IMR-90 (cell line): ENCODE measurements at regions not wholly inside any gene's neighbourhood (a gene's known extent, or its start where the extent isn't known, plus 50 kb on each side); places are given as distances from the start of the nearest gene placed in this dataset.

Experiments
- ATAC-seq: fragments of 200-7000 bp; cut with Tn5 transposase; 2 replicates; pipeline ENCODE4 v1.9.1; 2020; ENCODE audit warnings: low read depth, mild to moderate bottlenecking, moderate library complexity
- BruUV-seq: library from RNA; stranded (reverse); fragments of 400-500 nt; replicated peaks from 2 replicates; lab custom pipeline; 2021; lab: Mats Ljungman, UMichigan
- CTCF ChIA-PET: fragments of 300-600 bp; formaldehyde crosslinking; extraction: SDS; loops from one replicate; lab custom pipeline; 2021; ENCODE audit warnings: antibody characterized with exemption; lab: Yijun Ruan, JAX
- POLR2A ChIA-PET: fragments of 300-600 bp; sonication (Branson Sonifier 250); formaldehyde crosslinking; loops from one replicate; lab custom pipeline; 2022; ENCODE audit warnings: antibody characterized with exemption; ENCODE audit not compliant: unreplicated experiment; lab: Charles Lee
- DNase-seq: peaks from one replicate; pipeline ENCODE4 v3.0.0; 2013
- H2AFZ ChIP-seq: replicated peaks from 2 replicates; pipeline ENCODE3; 2013; ENCODE audit warnings: low read length, mild to moderate bottlenecking; ENCODE audit not compliant: poor library complexity
- H2AK5ac ChIP-seq: 2 replicates; pipeline ENCODE4 v1.6.1; 2013; ENCODE audit warnings: low read depth, low read length, inconsistent platforms
- H2AK9ac ChIP-seq: replicated peaks from 2 replicates; pipeline ENCODE3; 2013; ENCODE audit warnings: mild to moderate bottlenecking, low read depth, low read length, moderate library complexity; ENCODE audit not compliant: poor library complexity
- H2BK120ac ChIP-seq: 2 replicates; pipeline ENCODE4 v1.6.1; 2013; ENCODE audit warnings: low read depth, low read length, inconsistent platforms
- H2BK15ac ChIP-seq: 3 replicates; pipeline ENCODE4 v1.6.1; 2013; ENCODE audit warnings: low read depth, low read length, inconsistent platforms
- H2BK20ac ChIP-seq: 2 replicates; pipeline ENCODE4 v1.6.1; 2013; ENCODE audit warnings: low read depth, mild to moderate bottlenecking, inconsistent platforms, low read length, moderate library complexity
- H2BK5ac ChIP-seq: 2 replicates; pipeline ENCODE4 v1.6.1; 2013; ENCODE audit warnings: mild to moderate bottlenecking, low read depth, low read length, inconsistent platforms; ENCODE audit not compliant: poor library complexity, severe bottlenecking
- H3K14ac ChIP-seq: replicated peaks from 2 replicates; pipeline ENCODE4 v1.6.1; 2013; ENCODE audit warnings: low read depth, low read length, inconsistent platforms
- H3K18ac ChIP-seq: 2 replicates; pipeline ENCODE4 v1.6.1; 2013; ENCODE audit warnings: low read depth, low read length, control low read depth
- H3K23ac ChIP-seq: 2 replicates; pipeline ENCODE4 v1.6.1; 2013; ENCODE audit warnings: low read depth, low read length, inconsistent platforms
- H3K27ac ChIP-seq: 2 replicates; pipeline ENCODE4 v1.5.1; 2013; ENCODE audit warnings: mild to moderate bottlenecking, control low read depth, low read length; ENCODE audit not compliant: insufficient read depth
- H3K27me3 ChIP-seq: 2 replicates; pipeline ENCODE4 v1.6.1; 2013; ENCODE audit warnings: low read length; ENCODE audit not compliant: control insufficient read depth, insufficient read depth
- H3K36me3 ChIP-seq: 2 replicates; pipeline ENCODE4 v1.6.1; 2013; ENCODE audit warnings: low read length, mixed read lengths; ENCODE audit not compliant: control insufficient read depth, insufficient read depth
- H3K4ac ChIP-seq: 2 replicates; pipeline ENCODE4 v1.6.1; 2013; ENCODE audit warnings: low read depth, low read length, inconsistent platforms
- H3K4me1 ChIP-seq: 2 replicates; pipeline ENCODE4 v1.6.1; 2013; ENCODE audit warnings: low read length, mixed read lengths; ENCODE audit not compliant: control insufficient read depth, insufficient read depth
- H3K4me2 ChIP-seq: 2 replicates; pipeline ENCODE4 v1.6.1; 2013; ENCODE audit warnings: low read depth, mild to moderate bottlenecking, control low read depth, low read length, moderate library complexity
- H3K4me3 ChIP-seq: 2 replicates; pipeline ENCODE4 v1.5.1; 2013; ENCODE audit warnings: low read depth, mild to moderate bottlenecking, control low read depth, low read length, moderate library complexity; ENCODE audit not compliant: insufficient read depth
- H3K56ac ChIP-seq: 2 replicates; pipeline ENCODE4 v1.6.1; 2013; ENCODE audit warnings: low read length, inconsistent platforms; ENCODE audit not compliant: insufficient read depth; ENCODE audit errors: extremely low read depth
- H3K79me1 ChIP-seq, 2 experiments: 2 replicates each; pipeline ENCODE4 v1.6.1; 2013; ENCODE audit warnings: low read length in 2 of 2, inconsistent platforms in 1 of 2, low read depth in 1 of 2
- H3K9ac ChIP-seq: 2 replicates; pipeline ENCODE4 v1.6.1; 2013; ENCODE audit warnings: low read depth, low read length, control low read depth
- H3K9me1 ChIP-seq: 2 replicates; pipeline ENCODE4 v1.6.1; 2013; ENCODE audit warnings: low read length, inconsistent platforms; ENCODE audit not compliant: insufficient read depth
- H3K9me3 ChIP-seq: 2 replicates; pipeline ENCODE4 v1.6.1; 2013; ENCODE audit warnings: low read length; ENCODE audit not compliant: control insufficient read depth, insufficient read depth
- H4K20me1 ChIP-seq: 2 replicates; pipeline ENCODE4 v1.6.1; 2013; ENCODE audit warnings: low read length, inconsistent platforms; ENCODE audit not compliant: insufficient read depth
- H4K5ac ChIP-seq: 2 replicates; pipeline ENCODE4 v1.6.1; 2013; ENCODE audit warnings: mild to moderate bottlenecking, low read depth, low read length, control low read depth
- H4K8ac ChIP-seq, 2 experiments: 2 replicates each; pipeline ENCODE4 v1.6.1; 2013; ENCODE audit warnings: low read depth in 2 of 2, low read length in 2 of 2, control low read depth in 1 of 2, inconsistent platforms in 1 of 2
- H4K91ac ChIP-seq: 2 replicates; pipeline ENCODE4 v1.6.1; 2013; ENCODE audit warnings: low read depth, low read length, inconsistent platforms; ENCODE audit not compliant: insufficient read depth
- BHLHE40 ChIP-seq: fragments of 150-350 bp; IDR thresholded peaks from 2 replicates; pipeline ENCODE4 v1.6.1; 2016; ENCODE audit warnings: mild to moderate bottlenecking, low read depth, low read length
- CEBPB ChIP-seq: IDR thresholded peaks from 2 replicates; pipeline ENCODE4 v1.6.1; 2012; ENCODE audit warnings: low read depth, low read length, improper control_type of control experiment
- CTCF ChIP-seq: conservative IDR thresholded peaks from 2 replicates; pipeline ENCODE4 v1.5.1; 2012; ENCODE audit warnings: mild to moderate bottlenecking, low read depth, low read length, improper control_type of control experiment
- ELK1 ChIP-seq: fragments of 150-350 bp; IDR thresholded peaks from 2 replicates; pipeline ENCODE4 v1.6.1; 2016; ENCODE audit warnings: low read depth, mild to moderate bottlenecking, low read length, moderate library complexity, borderline replicate concordance
- FOS ChIP-seq: fragments of 150-350 bp; IDR thresholded peaks from 2 replicates; pipeline ENCODE4 v1.6.1; 2016; ENCODE audit warnings: low read depth, low read length
- MAFK ChIP-seq: IDR thresholded peaks from 2 replicates; pipeline ENCODE4 v1.6.1; 2012; ENCODE audit warnings: low read depth, low read length, improper control_type of control experiment
- MAZ ChIP-seq: IDR thresholded peaks from 2 replicates; pipeline ENCODE4 v1.6.1; 2012; ENCODE audit warnings: low read depth, mild to moderate bottlenecking, low read length, improper control_type of control experiment, moderate library complexity, borderline replicate concordance
- MXI1 ChIP-seq: IDR thresholded peaks from 2 replicates; pipeline ENCODE4 v1.6.1; 2012; ENCODE audit warnings: low read depth, mild to moderate bottlenecking, low read length, moderate library complexity, borderline replicate concordance
- NFE2L2 ChIP-seq: fragments of 150-350 bp; IDR thresholded peaks from 2 replicates; pipeline ENCODE4 v1.6.1; 2016; ENCODE audit warnings: low read depth, mild to moderate bottlenecking, low read length
- RAD21 ChIP-seq: IDR thresholded peaks from 2 replicates; pipeline ENCODE4 v1.6.1; 2012; ENCODE audit warnings: low read length, improper control_type of control experiment
- RCOR1 ChIP-seq: IDR thresholded peaks from 2 replicates; pipeline ENCODE4 v1.6.1; 2012; ENCODE audit warnings: mild to moderate bottlenecking, low read length, improper control_type of control experiment; ENCODE audit not compliant: insufficient replicate concordance
- RFX5 ChIP-seq: IDR thresholded peaks from 2 replicates; pipeline ENCODE4 v1.8.0; 2012; ENCODE audit warnings: low read depth, mild to moderate bottlenecking, low read length, moderate library complexity
- SMC3 ChIP-seq: fragments of 150-350 bp; IDR thresholded peaks from 2 replicates; pipeline ENCODE4 v1.6.1; 2016; ENCODE audit warnings: low read depth, mild to moderate bottlenecking, antibody characterized with exemption, low read length, moderate library complexity
- USF2 ChIP-seq: fragments of 150-350 bp; IDR thresholded peaks from 2 replicates; pipeline ENCODE4 v1.6.1; 2017; ENCODE audit warnings: mild to moderate bottlenecking, antibody characterized with exemption, low read length, low read depth
- WGBS, 2 experiments: methylation state at CpG; one replicate each; pipeline versions ENCODE4 v1.1.5 to v1.1.7; 2013; ENCODE audit warnings: missing lambda C conversion rate in 2 of 2; ENCODE audit not compliant: insufficient read length in 1 of 2; ENCODE audit errors: extremely low coverage in 2 of 2; 5-methylcytosine and 5-hydroxymethylcytosine counted together
- dilution Hi-C: fragments of 300-500 bp; cut with HindIII; formaldehyde crosslinking; loops from one replicate; pipeline ENCODE4 v1.14.3; 2018; ENCODE audit warnings: low sequenced_read_pairs; ENCODE audit not compliant: unreplicated experiment
- in situ Hi-C: fragments of 300-500 bp; cut with MboI; formaldehyde crosslinking; loops from 3 replicates; pipeline ENCODE4 v1.14.3; 2019; ENCODE audit warnings: low sequenced_read_pairs, inconsistent platforms, mixed read lengths
- intact Hi-C: fragments of 100-400 bp; cut with micrococcal nuclease; formaldehyde crosslinking; loops from 2 replicates; pipeline ENCODE4 v1.10.0; 2022

- no peak overlapping the region for H2BK20ac ChIP-seq
- H3K14ac ChIP-seq = no peak overlapping the region
- ATAC-seq = no peak
- no peak overlapping the region for H4K8ac ChIP-seq
- no peak overlapping the region for H4K5ac ChIP-seq
- no peaks in the 10 kb centered on the region for H4K20me1 ChIP-seq
- no peak for DNase-seq
- H2AK9ac ChIP-seq = no peak overlapping the region
- H3K4me2 ChIP-seq = no peak overlapping the region
- H2BK5ac ChIP-seq = no peak overlapping the region
- no peak for TF ChIP-seq FOS
- no peak for TF ChIP-seq RCOR1
- TF ChIP-seq RFX5 = no peak
- TF ChIP-seq MXI1 = no peak
- no peak for TF ChIP-seq MAZ
- no peak for TF ChIP-seq CEBPB
- TF ChIP-seq SMC3 = no peak
- no peak for TF ChIP-seq MAFK
- TF ChIP-seq BHLHE40 = no peak
- TF ChIP-seq USF2 = no peak
- TF ChIP-seq RAD21 = no peak
- no peak for TF ChIP-seq ELK1
- TF ChIP-seq CTCF = no peak
- no peak for TF ChIP-seq NFE2L2
- no peak overlapping the region for H3K23ac ChIP-seq
- no peak overlapping the region for H3K9ac ChIP-seq
- in situ Hi-C loops (no loop called here), dilution Hi-C loops (no loop called here), intact Hi-C loops (no loop called here)
- H3K4me1 ChIP-seq = no peaks in the 10 kb centered on the region
- H2BK15ac ChIP-seq = no peak overlapping the region
- no TSS peak for BruUV-seq
- H3K36me3 ChIP-seq = no peaks in the 10 kb centered on the region
- H3K18ac ChIP-seq = no peak overlapping the region
- no peak overlapping the region for H2AFZ ChIP-seq
- POLR2A ChIA-PET = no interaction called here
- H3K9me3 ChIP-seq = no peaks in the 10 kb centered on the region
- no peak overlapping the region for H3K4ac ChIP-seq
- WGBS, 2 experiments = no CpG with 5 or more reads among the region's 2 CpGs
- no peaks in the 10 kb centered on the region for H3K79me1 ChIP-seq
- H3K4me3 ChIP-seq = no peak overlapping the region
- no peak overlapping the region for H2AK5ac ChIP-seq
- no peak overlapping the region for H3K27ac ChIP-seq
- CTCF ChIA-PET = no interaction called here
- no peaks in the 10 kb centered on the region; the same call in 1 of the 2 replicates for H3K27me3 ChIP-seq
- H4K91ac ChIP-seq = no peak overlapping the region
- H2BK120ac ChIP-seq = no peak overlapping the region
- no peaks in the 10 kb centered on the region for H3K9me1 ChIP-seq
- no peak overlapping the region for H3K56ac ChIP-seq
These were observed 185.0 kb upstream of the ELAC2 start for GRCh38 chr17:13202835-13203234.
